HG03442 (cell line): ENCODE measurements at regions not wholly inside any gene's neighbourhood (a gene's known extent, or its start where the extent isn't known, plus 50 kb on each side); places are given as distances from the start of the nearest gene placed in this dataset.

Experiments
- ATAC-seq: cut with Tn5 transposase; IDR thresholded peaks from one replicate; pipeline ENCODE4 v1.9.1; 2021; ENCODE audit warnings: mild to moderate bottlenecking, moderate library complexity; ENCODE audit not compliant: unreplicated experiment

- ATAC-seq = no peak
Observed at GRCh38 chr6:45742591-45742990, 273.1 kb downstream of the CLIC5 start.

GRCh38 chr6:45741437-45742171, 274.1 kb downstream of the CLIC5 start:
- ATAC-seq = peak; percentile 53

GRCh38 chr6:45739058-45739457, 276.6 kb downstream of the CLIC5 start:
- ATAC-seq = no peak

- ATAC-seq = no peak
Observed at GRCh38 chr6:45738057-45738455, 277.6 kb downstream of the CLIC5 start.

- ATAC-seq = peak; percentile 74
Observed at GRCh38 chr6:45737331-45738056, 278.2 kb downstream of the CLIC5 start.

- ATAC-seq = no peak
Observed at GRCh38 chr6:45736134-45736533, 279.5 kb downstream of the CLIC5 start.

- ATAC-seq = no peak
Observed at GRCh38 chr6:45732731-45733130, 282.9 kb downstream of the CLIC5 start.

GRCh38 chr6:45730232-45730631, 285.4 kb downstream of the CLIC5 start:
- ATAC-seq = no peak

GRCh38 chr6:45728674-45729073, 287.0 kb downstream of the CLIC5 start:
- no peak for ATAC-seq

GRCh38 chr6:45727819-45728449, 287.7 kb downstream of the CLIC5 start:
- ATAC-seq = no peak

GRCh38 chr6:45727228-45727627, 288.4 kb downstream of the CLIC5 start:
- ATAC-seq = no peak

GRCh38 chr6:45726444-45726843, 289.2 kb downstream of the CLIC5 start:
- ATAC-seq = no peak

GRCh38 chr6:45724511-45724910, 291.1 kb downstream of the CLIC5 start:
- ATAC-seq = no peak

- ATAC-seq = no peak
Observed at GRCh38 chr6:45724027-45724426, 291.6 kb downstream of the CLIC5 start.

- no peak for ATAC-seq
Observed at GRCh38 chr6:45722876-45723275, 292.8 kb downstream of the CLIC5 start.

GRCh38 chr6:45721665-45722064, 294.0 kb downstream of the CLIC5 start:
- no peak for ATAC-seq

GRCh38 chr6:45718871-45719270, 296.8 kb downstream of the CLIC5 start:
- ATAC-seq = no peak

- no peak for ATAC-seq
Observed at GRCh38 chr6:45718131-45718530, 297.5 kb downstream of the CLIC5 start.

- ATAC-seq = no peak
Observed at GRCh38 chr6:45717715-45718114, 297.9 kb downstream of the CLIC5 start.

- ATAC-seq = no peak
Observed at GRCh38 chr6:45717027-45717426, 298.6 kb downstream of the CLIC5 start.

- no peak for ATAC-seq
Observed at GRCh38 chr6:45715508-45715803, 300.2 kb downstream of the CLIC5 start.
